ENCODE measurements at regions not wholly inside any gene's neighbourhood (a gene's known extent, or its start where the extent isn't known, plus 50 kb on each side); places are given as distances from the start of the nearest gene placed in this dataset.

DNA sequence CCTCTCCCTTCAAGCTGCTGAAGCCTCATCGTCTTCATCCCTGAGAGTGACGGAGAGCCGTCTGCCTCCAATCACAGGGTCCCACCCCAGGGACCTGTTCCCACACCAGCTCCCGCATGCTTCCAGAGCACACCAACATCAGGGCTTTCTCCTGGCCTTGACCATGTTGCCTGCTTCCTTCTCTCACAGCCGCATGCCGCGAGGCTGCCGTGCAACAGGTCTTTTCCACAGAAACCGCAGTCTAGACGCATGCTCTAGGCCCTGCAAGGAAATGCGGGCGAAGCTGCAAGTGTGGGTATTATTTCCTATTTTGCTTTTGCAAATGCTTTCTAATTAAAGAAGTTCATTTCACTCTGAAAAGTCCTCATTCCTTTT is 277.8 kb downstream of the EIPR1 start:
- no peak for DNase-seq (ENCODE audit: low spot score)

DNA sequence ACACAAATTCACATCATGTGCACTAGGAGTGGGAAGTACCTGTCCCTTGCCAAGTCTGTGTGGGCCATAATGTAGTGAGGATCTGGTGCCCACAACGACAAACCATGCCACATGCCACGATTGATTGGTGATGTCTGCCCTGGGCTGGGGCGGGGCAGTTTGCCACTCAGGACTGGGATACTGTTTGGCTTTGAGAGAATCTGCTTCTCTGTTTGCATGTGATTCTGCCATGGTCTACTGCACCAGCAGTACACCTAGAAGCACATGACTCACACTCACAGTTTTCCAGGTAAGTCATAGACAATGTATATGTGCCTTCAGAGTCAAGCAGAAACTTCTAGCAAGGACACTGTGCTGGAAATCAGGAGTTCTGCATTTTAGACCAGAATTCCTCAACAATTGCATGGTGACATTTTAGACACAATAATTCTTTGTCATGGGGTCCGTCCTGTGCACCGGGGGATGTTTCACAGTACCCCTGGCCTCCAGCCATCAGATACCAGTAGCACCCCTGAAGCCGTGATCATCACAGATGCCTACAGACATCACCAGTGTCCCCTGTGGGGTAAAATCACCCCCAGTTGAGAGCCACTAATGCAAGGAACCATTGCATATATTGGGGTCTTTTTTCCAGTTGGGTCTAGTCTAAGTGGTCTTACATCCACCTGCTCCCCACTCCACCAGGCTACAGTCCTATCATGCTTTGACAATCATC is 278.3 kb downstream of the EIPR1 start:
- no peak for DNase-seq (ENCODE audit: low spot score)

DNA sequence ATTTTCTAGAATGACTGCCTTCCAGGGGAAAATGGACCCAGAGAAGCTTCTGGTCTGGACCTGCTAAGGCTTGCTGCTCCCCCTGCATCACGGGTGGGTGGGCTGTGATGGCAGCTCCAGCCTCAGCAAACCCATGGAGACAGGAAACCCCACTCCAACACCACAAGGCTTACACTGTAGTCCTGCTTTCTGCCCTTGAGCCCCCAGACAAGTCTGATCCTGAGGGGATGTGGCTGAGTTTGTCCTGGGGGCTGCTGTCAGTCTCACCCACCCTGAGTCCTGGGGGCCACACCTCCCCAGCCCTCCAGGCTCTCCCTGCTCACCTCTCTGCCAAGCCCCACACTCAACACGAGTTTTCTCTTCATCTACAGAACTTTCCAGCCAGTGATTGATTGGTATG is 279.4 kb downstream of the EIPR1 start:
- DNase-seq (ENCODE audit: low spot score), result no peak

DNA sequence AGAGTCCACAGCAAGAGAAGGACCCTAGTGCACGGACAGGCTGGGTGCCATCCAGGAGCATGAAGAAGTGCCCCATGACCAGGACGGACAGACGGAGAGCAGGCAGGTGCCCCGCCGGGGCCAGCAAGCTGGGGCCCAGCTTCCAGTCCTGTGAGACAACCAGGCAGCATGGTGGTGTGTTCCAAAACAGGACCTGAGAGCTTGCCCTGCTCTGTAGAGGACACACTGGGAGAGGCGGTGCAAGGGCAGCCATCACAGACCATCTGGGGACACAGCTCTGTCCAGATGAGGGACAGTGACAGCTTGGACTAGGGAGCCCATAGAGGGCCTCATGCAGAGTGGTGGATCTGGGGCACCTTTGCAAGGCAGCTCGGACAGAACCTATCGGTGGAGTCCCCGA is 279.8 kb downstream of the EIPR1 start:
- no peak for DNase-seq (ENCODE audit: low spot score)

GRCh38 chr2:3094999-3095958 is 282.3 kb downstream of the EIPR1 start:
- no peak for DNase-seq (ENCODE audit: low spot score)

DNA sequence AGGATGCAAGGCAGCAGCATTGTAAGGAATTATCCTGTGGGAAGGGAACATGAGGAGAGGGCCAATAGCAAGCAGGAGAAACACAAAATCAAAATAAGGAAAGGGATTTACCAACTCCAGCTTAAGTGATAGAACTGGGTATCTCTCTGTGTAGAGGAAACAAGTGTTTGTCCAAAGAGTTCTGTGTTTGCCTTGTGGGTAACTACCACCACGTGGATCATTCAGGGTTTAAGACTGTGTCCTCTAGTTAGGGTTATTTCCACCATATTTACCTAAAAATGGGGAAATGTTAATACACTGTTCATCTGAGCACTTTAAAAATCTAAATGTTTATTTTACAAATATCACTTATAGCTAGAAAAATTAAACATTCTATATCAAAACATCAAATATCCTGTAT is 283.3 kb downstream of the EIPR1 start:
- no peak for DNase-seq (ENCODE audit: low spot score)

GRCh38 chr2:3091696-3092095 is 285.9 kb downstream of the EIPR1 start:
- DNase-seq (ENCODE audit: low spot score), result no peak

DNA sequence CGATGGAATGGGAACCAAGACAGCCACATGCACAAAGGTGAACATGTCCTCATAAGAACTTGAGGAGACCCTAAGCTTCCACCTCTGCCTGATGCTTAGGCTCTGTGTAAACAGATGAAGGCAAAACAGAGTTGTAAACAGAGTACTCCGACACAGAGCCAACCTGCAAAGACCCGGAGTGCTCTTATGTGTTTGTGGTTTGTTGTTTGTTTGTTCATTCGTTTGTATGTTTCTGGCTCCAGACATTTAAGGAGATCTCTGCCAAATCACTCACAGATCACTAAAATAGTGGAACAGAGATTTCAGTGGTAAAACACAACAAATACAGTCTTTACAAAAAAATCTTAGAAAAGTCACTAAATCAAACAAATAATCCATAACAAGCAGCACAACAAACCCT is 294.9 kb downstream of the EIPR1 start:
- DNase-seq (ENCODE audit: low spot score), result no peak

DNA sequence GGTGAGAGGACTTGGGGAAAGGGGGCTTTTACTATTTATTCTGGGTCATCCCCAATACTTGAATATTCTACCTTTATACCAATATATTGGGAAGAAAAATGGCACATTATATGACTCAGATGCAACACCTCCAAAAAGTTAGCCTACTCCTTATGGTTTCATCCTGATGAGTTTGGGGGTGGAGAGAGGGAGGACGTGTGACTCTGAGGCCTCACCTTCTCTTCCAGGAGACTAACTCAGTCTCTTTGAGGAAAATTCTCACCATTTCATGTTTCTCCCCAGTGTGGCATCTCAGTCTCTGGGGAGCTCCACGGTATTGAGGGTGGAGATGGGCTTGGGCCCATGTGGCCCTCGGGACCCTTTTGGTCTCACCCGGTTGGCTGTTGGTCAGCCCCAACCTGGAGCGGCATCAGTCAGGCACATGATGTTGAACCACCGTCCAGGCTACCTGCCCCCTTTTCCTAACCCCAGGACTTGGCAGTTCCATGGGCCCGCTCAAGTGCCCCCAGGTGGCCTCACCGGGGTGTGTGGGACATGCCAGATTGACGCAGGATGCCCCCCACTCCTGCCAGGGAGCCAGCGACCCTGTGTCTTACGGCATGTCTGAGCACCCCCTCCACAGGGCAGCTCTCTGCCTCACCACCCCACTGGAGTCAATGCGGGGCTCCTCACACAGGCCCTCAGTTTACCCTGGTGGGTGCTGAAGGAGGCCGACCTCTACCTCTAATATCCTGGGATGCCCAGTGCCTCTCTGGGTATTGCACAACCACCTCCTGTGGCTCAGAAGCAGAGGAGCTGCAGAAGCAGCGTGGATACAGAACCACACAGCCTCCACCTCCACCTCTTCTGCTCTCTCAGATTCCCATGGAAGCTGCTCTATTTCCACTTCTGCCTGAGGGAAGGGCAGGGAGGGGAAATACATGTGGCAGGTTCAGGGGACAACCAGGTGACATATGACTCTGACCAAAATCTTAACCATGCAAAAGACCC is 297.4 kb downstream of the EIPR1 start:
- DNase-seq (ENCODE audit: low spot score), result no peak

DNA sequence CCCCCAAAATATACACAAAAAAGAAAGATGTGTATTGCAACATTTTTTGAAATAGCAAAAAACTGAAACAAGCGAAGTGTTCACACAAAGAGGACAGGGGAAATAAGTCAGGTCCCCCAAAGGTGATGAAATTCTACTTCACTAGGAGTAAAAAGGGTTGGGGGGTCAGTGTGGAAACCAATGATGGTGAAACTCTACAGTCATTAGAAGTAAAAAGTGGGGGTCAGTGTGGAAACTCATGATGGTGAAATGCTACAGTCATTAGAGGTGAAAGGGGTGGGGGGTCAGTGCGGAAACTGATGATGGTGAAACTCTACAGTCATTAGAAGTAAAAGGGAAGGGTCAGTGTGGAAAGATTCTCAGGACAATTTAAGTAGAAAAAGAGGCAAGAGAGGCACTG is 298.2 kb downstream of the EIPR1 start:
- DNase-seq (ENCODE audit: low spot score), result no peak

GRCh38 chr2:3078684-3079083 is 298.9 kb downstream of the EIPR1 start:
- DNase-seq (ENCODE audit: low spot score), result no peak

DNA sequence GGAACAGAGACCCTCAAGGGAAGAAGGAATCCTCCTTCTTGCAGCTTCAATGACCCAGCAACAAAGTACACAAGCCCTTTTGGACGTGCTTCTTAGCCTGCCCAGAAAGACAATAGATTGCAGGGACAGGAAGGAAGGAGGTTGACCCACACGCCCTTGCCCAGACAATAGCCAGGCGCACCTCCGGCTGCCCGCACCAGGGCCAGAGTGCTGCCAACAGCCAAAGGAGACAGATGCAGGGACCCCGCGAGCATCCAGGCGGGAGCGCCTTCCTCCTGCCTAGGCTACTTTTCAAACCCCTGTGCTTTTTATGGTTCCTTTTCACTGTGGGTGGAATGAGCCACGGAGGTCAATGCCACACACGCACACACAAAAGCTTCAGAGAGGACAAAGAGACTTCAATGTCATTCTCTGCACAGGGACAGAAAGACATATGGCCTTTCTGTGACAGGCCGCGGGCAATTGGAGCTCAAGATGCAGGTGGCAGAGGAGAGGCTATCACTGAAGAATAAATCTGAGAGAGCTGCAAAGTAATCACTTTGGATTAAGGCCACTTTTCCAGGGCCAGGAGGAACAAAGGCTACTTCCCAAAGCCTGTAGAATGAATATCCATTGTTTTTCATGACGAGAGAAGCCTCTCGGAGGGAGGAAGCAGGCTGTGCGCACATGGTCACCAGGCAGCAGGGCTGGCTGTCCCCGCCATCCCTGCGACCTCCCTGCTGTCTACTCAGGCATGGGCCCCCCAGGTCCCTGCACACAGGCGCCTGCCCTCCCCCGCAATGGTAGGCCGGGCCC is 300.6 kb downstream of the EIPR1 start:
- no peak for DNase-seq (ENCODE audit: low spot score)

GRCh38 chr2:3075991-3076340 is 301.7 kb downstream of the EIPR1 start:
- no peak for DNase-seq (ENCODE audit: low spot score)

GRCh38 chr2:3075316-3075990 is 302.2 kb downstream of the EIPR1 start:
- no peak for DNase-seq (ENCODE audit: low spot score)

DNA sequence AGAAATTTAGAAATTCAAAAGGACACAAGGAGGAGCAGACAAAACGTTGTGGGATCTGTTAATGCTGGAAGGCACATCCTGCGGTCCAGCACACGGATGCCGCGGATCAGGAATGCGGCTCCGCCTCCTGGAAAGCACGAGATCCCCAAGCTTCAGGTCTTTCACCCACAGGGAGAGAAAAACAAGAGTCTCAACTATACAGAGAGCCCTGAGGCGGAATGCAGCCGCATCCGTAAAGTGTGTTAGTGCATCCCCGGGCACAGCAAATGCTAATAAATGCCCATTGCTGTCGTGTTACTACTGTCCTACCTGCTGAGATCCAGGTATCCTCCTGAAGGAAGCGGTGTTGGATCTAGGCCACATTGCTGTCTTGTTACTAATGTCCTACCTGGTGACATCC is 303.9 kb downstream of the EIPR1 start:
- no peak for DNase-seq (ENCODE audit: low spot score)

- DNase-seq (ENCODE audit: low spot score), result no peak
Observed at GRCh38 chr2:3073041-3073595, 304.5 kb downstream of the EIPR1 start.

- DNase-seq (ENCODE audit: low spot score), result no peak
Observed at GRCh38 chr2:3071685-3072263, 305.8 kb downstream of the EIPR1 start.

DNA sequence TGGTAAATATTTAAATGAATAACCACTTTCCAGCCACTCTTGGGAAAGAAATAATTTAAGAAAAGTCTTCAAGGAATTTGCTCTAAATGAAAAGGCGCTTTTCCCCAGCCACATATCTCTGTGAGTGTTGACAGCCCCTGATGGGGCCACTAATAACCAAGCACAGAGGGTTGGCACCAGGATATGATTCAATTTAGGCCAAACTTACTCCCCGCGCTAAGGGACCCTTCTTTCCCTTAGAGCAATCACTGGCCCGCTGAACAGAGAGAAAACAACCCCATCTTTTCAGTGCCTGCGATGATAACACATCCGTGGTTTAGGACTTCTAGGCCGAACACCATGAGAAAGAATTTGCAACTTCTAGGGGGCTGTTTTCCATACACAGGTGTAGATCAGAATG is 310.8 kb downstream of the EIPR1 start:
- DNase-seq (ENCODE audit: low spot score), result no peak

DNA sequence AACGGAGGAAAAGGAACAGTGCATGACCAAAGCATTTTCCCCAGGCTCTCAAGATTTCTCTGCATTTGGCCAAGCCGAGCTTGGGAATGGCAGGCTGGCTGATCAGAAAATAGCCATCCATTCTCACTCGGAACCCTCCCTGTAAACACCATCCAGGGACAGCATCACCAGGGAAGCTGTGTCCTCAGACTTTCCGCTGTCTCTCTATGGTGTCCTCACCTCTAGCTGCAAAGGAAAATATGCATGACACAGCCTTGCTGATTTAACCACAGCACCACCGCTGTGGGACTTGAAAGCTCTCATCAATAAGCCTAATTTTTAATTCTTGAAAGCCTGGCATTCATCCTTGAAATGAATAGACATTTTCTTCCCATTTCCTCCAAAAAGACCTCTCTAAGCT is 311.7 kb downstream of the EIPR1 start:
- no peak for DNase-seq (ENCODE audit: low spot score)

Measured in HuH-7 (cell line).